CD4-positive, alpha-beta T cell treated with Interleukin-4 for 4 hours (primary cell): ENCODE measurements at regions not wholly inside any gene's neighbourhood (a gene's known extent, or its start where the extent isn't known, plus 50 kb on each side); places are given as distances from the start of the nearest gene placed in this dataset.
"Not testable (repeated sequence)": the region's sequence is repeated elsewhere in the genome, so short reads cannot be mapped to it uniquely, and the experiment has no call there.

Experiments used
- DNase-seq: peaks from one replicate; pipeline ENCODE4 v3.0.0-alpha.2; 2020

GRCh38 chr13:81406639-81407292 lies 1065.8 kb upstream of the SPRY2 start:
- DNase-seq, result no peak

- no peak for DNase-seq
Observed at GRCh38 chr13:81406022-81406421, 1065.1 kb upstream of the SPRY2 start.

- no peak for DNase-seq
Observed at GRCh38 chr13:81396192-81396591, 1055.3 kb upstream of the SPRY2 start.

DNA sequence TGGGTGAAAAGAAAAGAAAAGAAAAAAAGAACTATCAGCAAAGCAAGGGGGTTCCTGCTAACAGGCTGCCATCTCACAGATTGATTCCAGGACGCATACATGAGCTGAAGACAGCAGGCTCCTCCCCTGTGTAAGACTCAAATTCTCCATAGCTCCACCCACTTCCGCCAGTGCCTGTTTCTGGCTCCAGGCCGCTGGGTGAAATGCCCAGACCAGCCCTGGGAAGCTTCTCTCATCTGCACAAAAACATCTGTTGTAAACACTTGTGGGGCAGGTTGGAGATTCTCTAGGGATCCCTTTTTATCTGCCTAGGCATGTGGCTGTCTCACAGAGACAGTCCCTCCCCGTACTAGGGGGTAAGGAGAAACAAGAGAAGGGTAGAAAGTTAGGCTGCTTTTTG lies 1054.4 kb upstream of the SPRY2 start:
- no peak for DNase-seq

- no peak for DNase-seq
Observed at GRCh38 chr13:81394640-81395039, 1053.7 kb upstream of the SPRY2 start.

DNA sequence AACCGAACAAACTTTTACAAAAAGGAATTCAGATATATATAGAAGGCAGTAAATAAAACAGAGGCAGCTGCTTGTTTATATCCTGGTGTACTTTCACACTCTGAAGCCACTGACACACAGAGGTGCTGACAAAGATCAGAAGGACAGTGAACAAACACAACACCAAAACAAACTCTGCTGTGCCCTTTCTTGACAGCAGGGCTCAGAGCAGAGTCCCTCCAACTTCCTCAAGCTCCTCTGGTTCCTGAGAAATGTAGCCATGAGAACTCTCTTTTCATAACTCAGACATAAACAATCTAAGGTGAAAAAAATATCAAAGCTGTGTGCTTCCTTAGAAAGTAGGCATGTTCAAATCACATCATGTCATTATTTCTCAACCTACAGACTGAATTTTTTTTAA lies 1052.8 kb upstream of the SPRY2 start:
- no peak for DNase-seq

GRCh38 chr13:81393110-81393509 lies 1052.2 kb upstream of the SPRY2 start:
- DNase-seq, result no peak

GRCh38 chr13:81388400-81388799 lies 1047.5 kb upstream of the SPRY2 start:
- no peak for DNase-seq

DNA sequence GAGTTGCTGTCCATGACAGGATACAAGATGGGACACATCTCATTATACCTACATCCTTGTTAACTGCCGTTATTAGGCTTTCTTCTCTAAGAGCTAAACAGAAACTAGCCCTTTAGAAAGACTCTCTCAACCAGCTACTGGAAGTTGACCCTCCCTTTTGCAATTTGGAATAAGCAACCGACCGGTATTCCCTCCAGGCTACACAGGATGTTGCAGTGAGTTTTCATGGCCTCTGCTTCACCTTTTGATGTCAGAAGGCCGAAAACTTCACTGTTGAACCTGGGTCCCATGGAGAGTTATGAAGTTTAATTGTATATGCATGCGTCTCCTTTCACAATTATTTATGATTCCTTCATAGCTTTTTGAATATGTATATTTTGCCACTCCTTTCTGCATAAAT lies 1042.5 kb upstream of the SPRY2 start:
- DNase-seq, result no peak

DNA sequence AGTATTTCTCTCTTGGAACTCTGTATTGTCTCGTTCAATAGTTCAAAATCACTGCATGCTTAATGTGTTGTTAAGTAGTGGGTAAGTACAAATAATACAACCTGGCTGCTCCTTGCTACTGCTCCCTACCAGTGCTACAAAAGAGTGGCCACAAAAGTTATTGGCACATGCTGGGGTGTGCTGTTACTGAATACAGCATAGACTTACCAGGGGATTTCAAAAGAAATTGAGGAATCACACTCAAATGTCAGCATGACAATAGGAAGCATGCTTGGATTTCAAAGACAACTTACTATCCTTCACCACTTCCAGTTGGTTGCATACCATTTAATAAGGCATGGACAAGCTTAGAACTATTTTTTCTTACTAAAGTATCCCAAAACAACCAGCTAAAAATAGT lies 1041.3 kb upstream of the SPRY2 start:
- DNase-seq, result no peak

DNA sequence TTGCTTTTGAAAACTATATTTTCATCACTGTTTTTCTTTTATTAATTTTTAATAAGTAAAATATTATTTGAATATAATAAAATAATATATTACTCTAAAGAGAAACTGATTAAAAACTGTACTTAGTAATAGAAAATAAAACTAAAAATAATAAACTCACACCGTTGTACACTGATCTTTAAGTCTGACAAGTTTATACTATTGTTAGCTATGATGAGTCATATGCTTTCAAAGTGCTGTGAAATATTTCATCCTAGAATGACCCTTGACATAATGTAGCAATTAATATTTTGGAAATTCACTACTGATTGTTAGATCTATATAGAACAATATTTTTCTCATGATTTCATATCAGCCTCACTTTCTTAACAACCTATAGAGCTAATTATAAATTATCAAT lies 1040.6 kb upstream of the SPRY2 start:
- DNase-seq, result no peak

GRCh38 chr13:81379183-81379582 lies 1038.3 kb upstream of the SPRY2 start:
- no peak for DNase-seq

- no peak for DNase-seq
Observed at GRCh38 chr13:81377921-81378320, 1037.0 kb upstream of the SPRY2 start.

GRCh38 chr13:81375709-81376108 lies 1034.8 kb upstream of the SPRY2 start:
- DNase-seq, result no peak

- not testable (repeated sequence) for DNase-seq
Observed at GRCh38 chr13:81362711-81363110, 1021.8 kb upstream of the SPRY2 start.

GRCh38 chr13:81350056-81350455 lies 1009.1 kb upstream of the SPRY2 start:
- no peak for DNase-seq

DNA sequence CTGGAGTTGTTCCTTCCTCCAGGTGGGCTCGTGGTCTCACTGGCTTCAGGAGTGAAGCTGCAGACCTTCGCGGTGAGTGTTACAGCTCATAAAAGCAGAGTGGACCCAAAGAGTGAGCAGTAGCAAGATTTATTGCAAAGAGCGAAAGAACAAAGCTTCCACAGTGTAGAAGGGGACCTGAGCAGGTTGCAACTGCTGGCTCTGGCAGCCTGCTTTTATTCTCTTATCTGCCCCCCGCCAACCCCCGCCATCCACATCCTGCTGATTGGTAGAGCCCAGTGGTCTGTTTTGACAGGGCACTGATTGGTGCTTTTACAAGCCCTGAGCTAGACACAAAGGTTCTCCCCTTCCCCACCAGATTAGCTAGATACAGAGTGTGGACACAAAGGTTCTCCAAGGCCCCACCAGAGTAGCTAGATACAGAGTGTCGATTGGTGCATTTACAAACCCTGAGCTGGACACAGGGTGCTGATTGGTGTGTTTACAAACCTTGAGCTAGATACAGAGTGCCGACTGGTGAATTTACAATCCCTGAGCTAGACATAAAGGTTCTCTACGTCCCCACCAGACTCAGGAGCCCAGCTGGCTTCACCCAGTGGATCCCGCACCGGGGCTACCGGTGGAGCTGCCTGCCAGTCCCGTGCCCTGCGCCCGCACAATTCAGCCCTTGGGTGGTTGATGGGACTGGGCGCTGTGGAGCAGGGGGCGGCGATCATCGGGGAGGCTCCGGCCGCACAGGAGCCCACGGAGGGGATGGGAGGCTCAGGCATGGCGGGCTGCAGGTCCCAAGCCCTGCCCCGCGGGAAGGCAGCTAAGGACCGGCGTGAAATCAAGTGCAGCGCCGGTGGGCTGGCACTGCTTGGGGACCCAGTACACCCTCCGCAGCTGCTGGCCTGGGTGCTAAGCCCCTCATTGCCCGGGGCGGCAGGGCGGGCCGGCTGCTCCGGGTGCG lies 999.5 kb upstream of the SPRY2 start:
- DNase-seq, result not testable (repeated sequence)

DNA sequence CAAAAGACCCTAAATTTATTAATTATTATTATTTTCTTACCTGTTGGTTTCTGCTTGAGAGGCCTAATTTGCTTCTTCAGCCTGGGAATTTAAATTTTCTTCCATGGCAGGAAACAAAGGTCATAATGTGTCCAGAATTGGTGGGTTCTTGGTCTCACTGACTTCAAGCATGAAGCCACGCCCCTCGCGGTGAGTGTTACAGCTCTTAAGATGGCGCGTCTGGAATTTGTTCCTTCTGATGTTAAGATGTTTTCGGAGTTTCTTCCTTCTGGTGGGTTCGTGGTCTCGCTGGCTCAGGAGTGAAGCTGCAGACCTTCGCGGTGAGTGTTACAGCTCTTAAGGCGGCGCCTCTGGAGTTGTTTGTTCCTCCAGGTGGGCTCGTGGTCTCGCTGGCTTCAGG lies 998.7 kb upstream of the SPRY2 start:
- not testable (repeated sequence) for DNase-seq

- DNase-seq, result no peak
Observed at GRCh38 chr13:81334481-81334880, 993.6 kb upstream of the SPRY2 start.

DNA sequence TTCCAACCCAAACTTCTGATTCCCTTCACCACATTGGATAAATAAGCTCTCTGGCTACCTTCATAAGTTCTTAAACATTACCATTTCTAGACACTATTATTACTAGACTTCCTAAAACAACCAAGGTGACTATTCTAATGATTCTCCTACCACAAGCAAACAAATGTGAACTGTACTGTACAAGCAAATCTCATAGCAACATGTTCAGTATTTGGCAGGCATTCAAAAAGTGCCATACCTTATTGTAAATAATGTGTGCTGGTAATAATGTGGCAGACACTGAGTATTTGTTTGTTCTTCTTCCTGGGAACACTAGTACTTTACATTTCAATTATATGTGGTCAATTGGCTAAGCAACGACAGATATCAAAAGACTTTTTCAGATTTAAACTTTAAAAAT lies 986.0 kb upstream of the SPRY2 start:
- DNase-seq, result no peak

DNA sequence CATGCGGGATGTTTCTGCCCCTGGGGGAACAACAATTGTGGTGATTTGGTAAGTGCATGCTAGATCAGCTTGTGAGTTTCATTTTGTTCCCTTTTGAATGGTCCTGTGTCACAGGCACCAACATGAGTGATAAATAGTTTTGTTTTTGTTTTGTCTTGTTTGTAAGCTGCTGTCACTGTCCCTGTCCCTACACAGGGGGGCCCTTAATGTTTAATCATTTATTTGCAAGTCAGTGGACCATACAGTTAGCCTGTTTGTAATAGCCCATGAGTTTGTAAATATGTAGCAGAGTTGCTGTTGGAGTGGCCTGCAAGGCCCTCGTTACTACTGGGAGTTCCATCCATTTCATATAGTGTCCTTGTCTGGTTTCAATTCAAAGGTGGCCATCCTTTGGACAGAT lies 979.6 kb upstream of the SPRY2 start:
- no peak for DNase-seq

DNA sequence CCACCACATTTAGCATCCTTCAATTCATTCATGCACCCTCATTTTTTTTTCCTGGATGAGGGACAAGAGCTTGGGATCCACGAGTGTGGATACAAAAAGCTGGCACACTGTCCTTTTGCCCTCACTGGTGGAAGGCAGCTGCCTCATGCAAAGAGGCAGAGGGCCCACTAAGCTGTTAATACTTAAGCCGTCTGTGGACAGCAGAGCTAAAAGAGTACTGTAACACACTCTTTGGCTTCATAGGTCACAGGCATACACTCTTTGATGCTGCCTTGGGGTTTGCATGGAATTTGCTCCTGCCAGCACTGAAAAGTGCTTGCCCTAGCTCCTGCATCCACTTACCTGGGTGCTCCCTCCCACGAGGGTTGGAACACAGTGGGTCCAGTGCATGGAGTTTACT lies 978.4 kb upstream of the SPRY2 start:
- DNase-seq, result no peak

DNA sequence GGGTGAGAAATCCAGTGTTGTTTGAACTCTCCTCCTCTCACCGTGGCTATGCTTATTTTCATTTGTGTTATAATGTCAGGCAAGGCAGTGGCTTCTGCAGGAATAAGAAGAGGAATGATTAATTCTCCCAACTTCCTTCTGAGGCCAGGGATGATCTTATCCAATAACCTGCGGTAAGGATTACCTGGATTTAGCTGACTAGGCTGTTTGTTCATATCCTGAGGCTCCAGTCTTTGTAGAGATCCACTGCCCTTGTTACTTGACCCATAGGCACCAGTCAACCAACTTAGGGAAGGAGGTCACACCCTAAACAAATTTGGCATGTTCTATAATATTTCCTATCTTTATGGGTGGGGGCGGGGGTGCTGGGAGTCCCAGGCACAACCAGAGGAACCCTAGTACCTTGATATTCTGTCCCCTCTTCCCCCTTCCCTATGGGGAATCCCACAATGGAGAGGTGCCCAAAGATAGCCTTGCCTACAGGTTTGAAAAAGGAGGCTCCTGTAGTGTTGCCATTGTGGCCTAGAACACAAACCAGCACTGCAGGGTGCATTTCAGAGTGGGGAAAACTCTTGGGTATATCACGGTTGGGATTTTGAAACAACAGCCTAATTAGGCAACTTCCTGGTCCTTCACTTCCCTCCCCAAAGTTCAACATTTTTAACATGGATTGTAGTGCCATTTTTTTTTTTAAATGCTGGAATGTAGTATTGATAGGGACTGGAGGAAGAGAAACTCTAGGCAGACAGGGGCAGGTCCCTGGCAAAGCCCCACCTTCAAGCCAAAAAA lies 977.5 kb upstream of the SPRY2 start:
- no peak for DNase-seq

- no peak for DNase-seq
Observed at GRCh38 chr13:81314461-81314860, 973.5 kb upstream of the SPRY2 start.
